Fibroblast of skin of right quadriceps (primary cell): ENCODE measurements at regions not wholly inside any gene's neighbourhood (a gene's known extent, or its start where the extent isn't known, plus 50 kb on each side); places are given as distances from the start of the nearest gene placed in this dataset.
"Not testable (repeated sequence)": the region's sequence is repeated elsewhere in the genome, so short reads cannot be mapped to it uniquely, and the experiment has no call there.

Experiments used
- DNase-seq: peaks from one replicate; pipeline ENCODE4 v3.0.0-alpha.2; 2013

GRCh38 chr5:40453689-40454088 is 226.0 kb upstream of the PTGER4 start:
- no peak for DNase-seq

GRCh38 chr5:40452874-40453624 is 226.7 kb upstream of the PTGER4 start:
- DNase-seq = no peak

DNA sequence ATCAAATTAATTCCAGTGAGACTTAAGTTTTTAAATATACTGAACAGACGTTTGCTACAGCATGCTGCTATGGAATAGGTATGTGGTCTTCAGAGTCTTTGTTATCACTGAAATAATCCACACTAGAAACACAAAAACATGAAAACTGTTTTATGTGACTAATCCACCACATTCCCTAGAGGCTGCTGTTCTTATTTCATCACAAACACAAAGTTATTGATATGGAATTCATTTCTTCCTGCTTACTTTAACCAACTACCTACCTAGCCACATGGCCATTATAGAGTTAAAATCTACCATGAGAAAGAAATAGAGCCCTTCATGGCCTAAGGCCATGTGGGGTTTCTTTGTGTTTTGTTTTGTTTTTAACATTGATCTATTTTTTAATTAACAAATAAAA is 232.3 kb upstream of the PTGER4 start:
- peak; percentile 10 for DNase-seq

- DNase-seq = peak; percentile 57
Observed at GRCh38 chr5:40446910-40447309, 232.8 kb upstream of the PTGER4 start.

- peak; percentile 11 for DNase-seq
Observed at GRCh38 chr5:40442346-40442745, 237.4 kb upstream of the PTGER4 start.

DNA sequence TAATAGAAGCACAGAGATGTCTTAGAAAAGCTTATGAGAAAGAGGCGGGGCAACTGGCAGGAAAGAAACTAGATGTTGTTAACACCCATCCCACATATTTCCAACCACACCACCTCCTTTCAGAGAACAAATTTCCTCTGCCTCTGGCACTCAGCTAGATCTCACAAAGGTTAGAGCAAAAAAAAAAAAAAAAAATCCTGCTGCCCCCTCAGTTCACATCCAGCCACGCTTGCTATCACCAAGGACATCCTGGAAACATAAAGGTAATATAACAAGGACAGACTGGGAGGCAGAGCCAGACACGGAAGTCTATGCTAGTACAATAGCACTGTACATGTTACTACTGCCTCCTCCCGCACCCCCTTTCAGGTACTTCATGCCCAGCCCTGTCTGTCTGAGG is 238.0 kb upstream of the PTGER4 start:
- DNase-seq = no peak

GRCh38 chr5:40440746-40441145 is 239.0 kb upstream of the PTGER4 start:
- DNase-seq = no peak

GRCh38 chr5:40439103-40439502 is 240.6 kb upstream of the PTGER4 start:
- not testable (repeated sequence) for DNase-seq

DNA sequence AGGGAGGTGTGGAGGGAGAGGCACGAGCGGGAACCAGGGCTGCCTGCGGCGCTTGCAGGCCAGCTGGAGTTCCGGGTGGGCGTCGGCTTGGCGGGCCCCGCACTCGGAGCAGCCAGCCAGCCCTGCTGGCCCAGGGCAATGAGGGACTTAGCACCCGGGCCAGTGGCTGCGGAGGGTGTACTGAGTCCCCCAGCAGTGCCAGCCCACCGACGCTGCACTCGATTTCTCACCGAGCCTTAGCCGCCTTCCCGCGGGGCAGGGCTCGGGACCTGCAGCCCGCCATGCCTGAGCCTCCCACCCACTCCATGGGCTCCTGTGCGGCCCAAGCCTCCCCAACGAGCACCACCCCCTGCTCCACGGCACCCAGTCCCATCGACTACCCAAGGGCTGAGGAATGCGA is 241.1 kb upstream of the PTGER4 start:
- DNase-seq = not testable (repeated sequence)

- peak; percentile 45 for DNase-seq
Observed at GRCh38 chr5:40437452-40437861, 242.3 kb upstream of the PTGER4 start.

GRCh38 chr5:40436535-40437237 is 243.0 kb upstream of the PTGER4 start:
- DNase-seq = no peak

DNA sequence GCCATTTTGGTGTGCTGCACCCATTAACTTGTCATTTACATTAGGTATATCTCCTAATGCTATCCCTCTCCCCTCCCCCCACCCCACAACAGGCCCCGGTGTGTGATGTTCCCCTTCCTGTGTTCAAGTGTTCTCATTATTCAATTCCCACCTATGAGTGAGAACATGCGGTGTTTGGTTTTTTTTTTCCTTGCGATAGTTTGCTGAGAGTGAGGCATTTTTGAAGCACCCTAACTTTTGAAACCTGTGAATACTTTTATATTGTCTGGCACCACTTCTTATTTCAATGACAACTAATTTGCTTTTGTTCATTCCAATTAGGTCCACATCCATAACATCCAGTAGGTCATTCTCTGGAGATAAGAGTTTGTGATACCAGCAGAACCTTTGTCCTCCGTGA is 244.0 kb upstream of the PTGER4 start:
- not testable (repeated sequence) for DNase-seq

DNA sequence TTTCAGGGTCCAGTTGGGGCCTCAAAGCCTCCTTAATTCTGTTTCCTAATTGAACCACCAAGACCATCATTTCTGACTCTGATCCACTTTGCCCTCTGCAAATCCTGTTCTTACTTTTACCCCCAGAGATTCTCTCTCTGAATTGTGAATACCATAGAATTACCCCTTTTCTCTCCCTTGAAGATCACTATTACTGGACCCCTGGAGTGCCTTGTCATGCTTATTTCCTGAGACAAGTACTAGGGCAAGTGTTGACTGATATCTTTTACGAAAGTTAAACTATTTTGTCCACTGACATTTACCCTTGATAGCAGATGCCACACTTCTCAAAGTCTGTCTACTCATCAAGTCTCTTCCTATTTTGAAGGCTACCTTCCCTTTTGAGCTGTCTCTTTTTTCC is 246.9 kb upstream of the PTGER4 start:
- no peak for DNase-seq

- DNase-seq = no peak
Observed at GRCh38 chr5:40431734-40432133, 248.0 kb upstream of the PTGER4 start.

DNA sequence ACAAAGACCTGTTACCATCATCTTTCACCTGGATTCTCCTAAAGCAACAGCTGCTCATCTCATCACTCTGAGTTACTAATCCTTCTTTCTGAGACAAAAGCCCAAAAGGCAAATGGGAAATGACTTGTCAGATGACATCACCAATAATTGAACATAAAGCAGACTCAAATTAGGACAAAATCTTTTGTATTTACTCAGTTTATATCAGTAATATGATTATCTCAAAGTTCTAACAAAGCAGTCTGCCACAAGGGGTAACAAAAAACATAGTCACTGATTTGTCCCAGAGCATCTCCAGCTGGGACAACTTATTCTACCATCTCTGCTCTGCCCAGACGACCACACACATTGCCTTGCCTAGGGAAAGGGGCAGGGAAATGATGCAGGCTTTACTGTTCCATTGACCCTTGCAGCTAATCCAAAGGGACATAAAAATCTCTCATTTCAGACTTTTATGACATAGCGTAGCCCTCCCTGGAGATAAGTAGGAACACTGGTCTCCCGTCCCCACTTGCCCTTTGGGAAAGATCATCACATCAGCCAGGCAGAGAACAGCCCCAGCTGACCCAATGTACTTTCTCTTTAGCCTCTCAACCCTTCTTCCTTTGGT is 249.5 kb upstream of the PTGER4 start:
- DNase-seq = no peak

DNA sequence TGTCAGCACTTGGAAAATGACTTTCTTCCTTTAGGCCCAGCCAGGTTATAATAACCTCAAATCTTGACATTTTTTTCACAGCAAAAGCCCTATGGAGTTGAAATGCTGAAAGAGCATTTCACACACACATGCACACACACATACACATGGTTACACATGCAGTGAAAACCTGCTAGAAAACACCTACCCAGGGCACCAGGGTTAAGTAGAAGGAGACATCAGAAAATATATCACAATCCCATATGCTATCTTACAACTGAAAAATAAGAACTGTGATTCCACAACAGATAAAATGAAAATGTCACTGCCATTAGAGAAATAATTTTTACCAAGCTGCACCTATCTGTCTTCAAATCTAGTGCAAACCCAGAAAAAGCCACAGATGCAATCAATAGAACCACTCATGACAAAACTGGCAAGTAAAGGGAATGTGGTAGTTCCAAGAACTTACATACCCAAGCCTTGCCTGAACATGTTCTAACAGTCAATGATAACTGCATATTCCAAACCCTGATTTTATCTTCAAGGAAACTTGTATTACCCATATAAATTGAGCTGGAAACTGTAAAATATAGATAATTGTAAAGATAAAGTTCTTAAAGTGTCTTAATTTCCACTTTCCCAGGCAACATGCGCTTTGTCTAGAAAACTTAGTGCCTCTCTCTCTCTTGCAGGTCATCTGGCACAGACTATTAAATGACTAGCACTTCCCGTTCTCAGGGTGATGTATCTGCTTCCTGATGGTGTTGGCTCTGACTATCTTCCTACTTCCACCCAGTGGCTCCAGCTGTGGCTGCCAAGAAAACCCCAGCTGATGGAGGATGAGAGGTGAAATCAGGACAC is 250.2 kb upstream of the PTGER4 start:
- no peak for DNase-seq

DNA sequence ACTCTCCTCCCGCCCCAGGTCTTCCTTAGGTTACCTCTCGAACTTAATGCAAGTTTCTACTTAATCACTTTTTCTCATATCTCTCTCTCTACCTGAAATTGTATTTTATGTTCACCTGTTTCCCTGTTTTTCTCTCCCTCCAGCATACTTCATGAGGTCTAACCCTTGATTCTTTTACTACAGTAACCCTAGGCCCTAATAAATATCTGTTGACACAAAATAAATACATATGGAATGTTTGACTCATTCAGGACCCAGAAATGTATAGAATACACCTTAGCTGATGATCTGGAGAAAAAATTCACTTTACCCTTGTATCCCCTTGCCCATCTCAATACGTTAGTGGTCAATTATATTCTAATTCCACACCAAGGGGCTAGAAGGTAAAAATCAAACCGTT is 250.9 kb upstream of the PTGER4 start:
- no peak for DNase-seq

DNA sequence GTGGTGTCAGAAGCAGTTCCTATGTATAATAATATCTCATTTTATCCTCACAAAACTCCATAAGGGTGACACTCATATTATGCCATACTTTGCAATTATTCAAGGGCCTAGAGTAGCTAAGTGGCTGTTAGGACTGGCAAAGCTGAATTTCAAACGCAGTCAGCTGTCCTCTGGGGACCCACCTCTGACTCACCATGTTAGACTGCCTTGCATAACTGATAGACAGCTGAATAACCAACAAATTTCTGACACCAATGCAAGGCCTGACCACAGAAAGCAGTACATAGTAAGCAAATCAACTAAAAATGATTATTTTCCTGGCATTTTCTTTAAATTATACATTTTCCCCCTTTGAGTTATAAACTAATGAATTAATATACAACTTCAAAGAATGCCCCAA is 251.6 kb upstream of the PTGER4 start:
- DNase-seq = peak; percentile 64

DNA sequence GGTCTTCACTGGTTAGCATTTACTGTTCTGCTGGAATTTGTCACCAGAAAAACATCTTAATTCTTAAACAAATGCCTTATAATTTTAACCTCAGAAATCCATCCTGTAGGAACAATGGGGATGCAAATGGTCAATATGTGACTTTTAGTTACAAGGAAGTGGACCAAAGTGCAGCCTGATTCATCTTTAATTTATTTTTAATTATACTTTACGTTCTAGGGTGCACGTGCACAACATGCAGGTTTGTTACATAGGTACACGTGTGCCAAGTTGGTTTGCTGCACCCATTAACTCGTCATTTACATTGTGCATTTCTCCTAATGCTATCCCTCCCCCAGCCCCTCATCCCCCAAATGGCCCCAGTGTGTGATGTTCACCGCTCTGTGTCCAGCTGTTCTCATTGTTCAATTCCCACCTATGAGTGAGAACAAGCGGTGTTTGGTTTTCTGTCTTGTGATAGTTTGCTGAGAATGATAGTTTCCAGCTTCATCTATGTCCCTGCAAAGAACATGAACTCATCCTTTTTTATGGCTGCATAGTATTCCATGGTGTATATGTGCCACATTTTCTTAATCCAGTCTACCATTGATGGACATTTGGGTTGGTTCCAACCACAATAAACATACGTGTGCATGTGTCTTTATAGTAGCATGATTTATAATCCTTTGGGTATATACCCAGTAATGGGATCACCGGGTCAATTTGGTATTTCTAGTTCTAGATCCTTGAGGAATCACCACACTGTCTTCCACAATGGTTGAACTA is 262.5 kb upstream of the PTGER4 start:
- DNase-seq = not testable (repeated sequence)

GRCh38 chr5:40416588-40416987 is 263.1 kb upstream of the PTGER4 start:
- DNase-seq = no peak

- DNase-seq = no peak
Observed at GRCh38 chr5:40416098-40416497, 263.6 kb upstream of the PTGER4 start.

DNA sequence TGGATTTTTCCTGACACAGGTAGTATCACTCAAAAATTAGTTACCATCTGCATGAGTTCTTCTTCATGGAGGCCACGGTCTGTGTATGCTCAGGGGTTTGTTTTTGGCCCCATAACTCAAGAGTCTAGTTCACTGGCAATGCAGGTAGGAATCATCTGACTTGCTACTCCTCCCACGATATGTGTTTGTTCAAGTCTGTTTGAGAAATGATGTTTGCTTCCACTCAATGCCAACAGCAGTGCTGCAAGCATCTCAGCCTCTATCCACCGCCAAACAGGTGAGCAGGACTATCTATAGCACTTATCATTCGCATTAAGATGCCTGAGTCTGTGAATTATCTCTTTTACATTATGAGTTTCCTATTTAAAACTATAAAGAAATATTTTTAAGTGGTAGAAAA is 264.8 kb upstream of the PTGER4 start:
- no peak for DNase-seq
